Lower leg skin (tissue), 4 donors: ENCODE measurements at regions not wholly inside any gene's neighbourhood (a gene's known extent, or its start where the extent isn't known, plus 50 kb on each side); places are given as distances from the start of the nearest gene placed in this dataset.

Experiments used
- DNase-seq, 2 donors: peaks; one replicate each; pipeline ENCODE4 v3.0.0-alpha.2; 2019; ENCODE audit warnings: low spot score in 2 of 2
- H3K4me3 ChIP-seq: fragments of 200-600 bp; sonication (generic); 2 replicates; pipeline ENCODE4 v1.5.1; 2017; ENCODE audit warnings: mild to moderate bottlenecking, low read depth; ENCODE audit not compliant: poor library complexity, severe bottlenecking
- CTCF ChIP-seq, 3 donors: fragments of 450-650 bp; IDR thresholded peaks; one replicate each; pipeline ENCODE4 v1.5.1; 2016; ENCODE audit warnings: antibody characterized with exemption in 3 of 3, mild to moderate bottlenecking in 3 of 3, moderate library complexity in 2 of 3
- POLR2A ChIP-seq, 2 donors: fragments of 450-650 bp; IDR thresholded peaks; one replicate each; pipeline ENCODE4 v1.6.1; 2016 to 2017; ENCODE audit warnings: antibody characterized with exemption in 2 of 2, mild to moderate bottlenecking in 1 of 2, moderate library complexity in 1 of 2
- WGBS, 2 donors: methylation state at CpG; one replicate each; pipeline ENCODE4 v1.1.5; 2018; 5-methylcytosine and 5-hydroxymethylcytosine counted together
- intact Hi-C: fragments of 100-400 bp; cut with DNase I; formaldehyde crosslinking; loops from one replicate; pipeline ENCODE4 v1.15.0; 2023; ENCODE audit warnings: low total_unique reads

GRCh38 chr2:121073320-121074210, 211.4 kb downstream of the TFCP2L1 start:
- intact Hi-C loops: no loop called here
- TF ChIP-seq POLR2A (IDR thresholded peaks at IDR 0.05) (no peak), CTCF (IDR thresholded peaks at IDR 0.05) (peak in 1 of 3 donors; percentile 31)
- 90 to 92% methylated on average over 26 of the region's 26 CpGs for WGBS, 2 donors
- no peak overlapping the region for H3K4me3 ChIP-seq
- DNase-seq: no peak

- intact Hi-C loops: no loop called here
- H3K4me3 ChIP-seq: no peak overlapping the region
- TF ChIP-seq CTCF (IDR thresholded peaks at IDR 0.05): no peak
- TF ChIP-seq POLR2A (IDR thresholded peaks at IDR 0.05): no peak
- DNase-seq: no peak
- 66 to 69% methylated on average over 6 to 10 of the region's 11 CpGs for WGBS, 2 donors
These were observed 210.6 kb downstream of the TFCP2L1 start for GRCh38 chr2:121074293-121074932.

DNA sequence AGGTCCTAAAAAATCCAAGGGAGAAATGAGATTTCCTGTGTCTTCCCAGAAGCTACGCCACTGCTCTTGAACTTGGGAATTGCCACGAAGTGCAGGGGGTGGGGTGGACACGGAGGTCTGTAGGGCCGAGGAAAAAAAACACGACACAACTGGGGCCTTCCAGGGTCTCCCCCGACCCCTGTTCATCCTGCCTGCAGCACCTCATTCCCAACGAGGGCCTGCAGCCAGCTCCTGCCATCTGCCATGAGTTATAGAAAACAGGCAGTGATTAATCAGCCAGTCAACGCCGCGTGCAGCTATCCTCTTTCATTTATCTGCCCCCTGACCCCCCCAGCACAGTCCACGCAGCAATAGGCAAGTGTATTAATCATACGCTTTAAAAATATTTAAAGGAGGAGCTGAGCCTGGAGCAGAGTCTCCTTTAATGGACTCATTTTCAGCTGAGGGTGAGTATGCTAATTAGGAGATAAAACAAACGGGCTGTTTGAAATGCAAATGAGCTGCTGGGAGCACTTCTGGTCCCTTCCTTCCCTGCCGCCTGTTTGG, 209.9 kb downstream of the TFCP2L1 start:
- whole genome bisulfite sequencing, 2 donors: 6 to 7% methylated on average over 14 of the region's 14 CpGs
- DNase-seq: peak in 1 of 2 donors; percentile 47

DNA sequence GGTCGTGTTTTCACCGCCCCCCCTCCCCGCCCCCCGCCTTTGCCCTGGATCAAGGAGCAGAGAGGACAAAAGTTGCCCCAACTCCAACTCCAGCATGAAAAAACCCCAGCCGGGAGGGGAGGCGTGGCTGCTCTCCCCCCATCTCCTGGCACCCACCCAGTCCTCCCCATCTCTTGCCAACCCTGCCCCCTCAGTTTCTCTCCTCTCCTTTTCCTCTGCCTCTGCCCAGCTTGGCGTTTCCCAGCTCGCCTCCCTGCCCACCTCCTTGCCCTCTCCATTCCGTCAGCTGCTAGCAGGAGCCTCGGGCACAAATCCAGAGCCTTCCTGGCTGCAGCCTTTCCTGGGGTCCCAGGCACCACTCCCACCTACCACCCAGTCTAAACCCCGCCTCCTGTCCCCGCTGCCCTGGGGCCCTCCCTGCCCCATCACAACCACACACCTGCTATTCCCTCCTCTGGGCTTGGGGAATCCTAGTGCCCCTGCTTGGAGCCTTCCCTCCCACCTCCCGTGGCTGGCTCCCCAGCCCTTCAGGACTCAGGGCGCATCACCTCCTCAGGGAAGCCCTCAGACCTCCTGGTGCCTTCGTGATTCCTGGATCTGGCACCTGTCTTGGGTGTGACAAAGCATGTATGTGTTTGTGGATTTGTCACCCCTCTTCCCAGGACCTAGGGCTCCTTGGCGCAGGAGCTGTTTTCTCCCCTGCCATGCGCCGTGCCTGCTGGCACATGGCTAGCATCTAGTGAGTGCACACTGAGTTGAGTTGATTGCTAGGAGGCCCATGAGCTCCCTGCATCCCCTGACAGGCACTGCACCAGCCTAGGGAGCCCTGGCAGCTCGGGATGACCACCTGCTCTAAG, 209.1 kb downstream of the TFCP2L1 start:
- intact Hi-C loops: no loop called here
- 10 to 18% methylated on average over 15 to 19 of the region's 19 CpGs for WGBS, 2 donors
- TF ChIP-seq CTCF (IDR thresholded peaks at IDR 0.05) (no peak), POLR2A (IDR thresholded peaks at IDR 0.05) (no peak)
- no peak overlapping the region for H3K4me3 ChIP-seq
- no peak for DNase-seq

More for the DNA sequence above, 209.9 kb downstream of the TFCP2L1 start:
- TF ChIP-seq CTCF (IDR thresholded peaks at IDR 0.05): no peak
- no peak for TF ChIP-seq POLR2A (IDR thresholded peaks at IDR 0.05)
- no peak overlapping the region for H3K4me3 ChIP-seq
- intact Hi-C loops: no loop called here

- 26 to 51% methylated on average over 7 to 8 of the region's 8 CpGs for WGBS, 2 donors
- no peak for DNase-seq
- TF ChIP-seq CTCF (IDR thresholded peaks at IDR 0.05): no peak
- TF ChIP-seq POLR2A (IDR thresholded peaks at IDR 0.05): no peak
- no peak overlapping the region for H3K4me3 ChIP-seq
- intact Hi-C loops: no loop called here
These were observed 208.5 kb downstream of the TFCP2L1 start for GRCh38 chr2:121076498-121076820.
